NCI-H82 (cell line): ENCODE measurements at regions not wholly inside any gene's neighbourhood (a gene's known extent, or its start where the extent isn't known, plus 50 kb on each side); places are given as distances from the start of the nearest gene placed in this dataset.
A peak's percentile ranks its signal among the peaks of the same experiment; 100 is the strongest.
"Not testable (repeated sequence)": the region's sequence is repeated elsewhere in the genome, so short reads cannot be mapped to it uniquely, and the experiment has no call there.

Experiments
- DNase-seq: peaks from one replicate; lab custom pipeline; 2025; lab: John Stamatoyannopoulos, UW

DNA sequence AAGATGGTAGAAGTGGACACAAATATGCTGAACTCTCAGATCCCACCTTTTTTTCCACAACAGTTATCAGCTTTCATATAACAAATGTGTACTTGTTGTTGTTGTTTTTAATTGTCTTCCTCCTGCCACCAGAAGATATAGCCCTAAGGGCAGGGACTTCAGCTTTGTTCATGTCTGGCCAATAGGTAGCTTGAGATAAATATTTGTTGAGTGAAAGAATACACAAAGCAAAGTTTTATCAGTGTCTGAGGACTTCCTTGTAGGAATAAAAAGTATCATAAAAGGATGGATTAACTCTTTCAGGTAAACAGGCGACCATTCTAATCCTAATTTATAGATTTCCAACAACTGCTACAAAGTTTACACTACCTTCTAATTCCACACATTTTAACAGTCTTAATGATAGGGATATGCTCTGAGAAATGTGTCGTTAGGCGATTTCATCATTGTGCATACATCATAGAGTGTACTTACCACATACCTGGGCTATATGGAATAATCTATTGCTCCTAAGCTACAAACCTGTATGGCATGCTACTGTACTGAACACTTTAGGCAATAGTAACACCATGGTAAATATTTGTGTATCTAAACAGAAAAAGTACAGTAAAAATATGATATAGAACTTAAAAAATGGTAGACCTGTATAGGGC is 186.1 kb downstream of the ATOH1 start:
- DNase-seq: no peak

DNA sequence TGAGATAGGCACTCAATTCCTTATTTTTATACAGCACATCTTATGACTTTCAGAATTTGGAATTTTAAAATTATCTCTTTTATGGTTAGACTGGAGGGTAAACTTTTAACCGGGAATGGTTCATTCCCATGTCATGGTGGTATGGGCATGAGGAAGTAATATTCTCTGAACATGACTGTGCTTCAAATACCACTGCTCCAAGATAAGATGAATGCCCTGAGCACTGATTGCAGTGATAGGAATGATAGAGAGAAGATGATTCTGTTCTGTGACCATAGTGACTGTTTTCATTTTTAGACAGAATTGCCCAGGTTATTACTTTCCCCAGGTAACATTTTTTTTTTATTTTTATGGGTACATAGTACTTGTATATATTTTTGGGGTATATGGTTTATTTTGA is 187.4 kb downstream of the ATOH1 start:
- DNase-seq: no peak

DNA sequence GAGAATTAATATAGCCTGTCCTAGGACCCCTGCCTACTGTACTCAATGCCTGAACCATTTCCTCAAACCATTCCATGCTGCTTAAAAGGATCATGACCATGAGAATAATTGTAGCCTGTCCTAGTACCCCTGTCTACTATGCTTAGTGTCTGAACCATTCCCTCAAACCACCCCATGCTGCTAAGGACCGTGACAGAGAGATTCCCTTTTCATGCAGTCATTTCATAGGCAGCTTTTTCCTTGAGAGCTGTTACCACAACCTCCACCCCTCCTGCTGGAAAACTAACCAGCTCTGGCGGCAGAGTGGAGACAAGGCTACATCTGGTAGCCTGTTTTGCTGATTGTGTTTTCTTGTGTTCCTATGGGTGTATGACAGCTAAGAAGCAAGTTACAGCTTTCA is 174.9 kb upstream of the SMARCAD1 start:
- peak; percentile 4 for DNase-seq

DNA sequence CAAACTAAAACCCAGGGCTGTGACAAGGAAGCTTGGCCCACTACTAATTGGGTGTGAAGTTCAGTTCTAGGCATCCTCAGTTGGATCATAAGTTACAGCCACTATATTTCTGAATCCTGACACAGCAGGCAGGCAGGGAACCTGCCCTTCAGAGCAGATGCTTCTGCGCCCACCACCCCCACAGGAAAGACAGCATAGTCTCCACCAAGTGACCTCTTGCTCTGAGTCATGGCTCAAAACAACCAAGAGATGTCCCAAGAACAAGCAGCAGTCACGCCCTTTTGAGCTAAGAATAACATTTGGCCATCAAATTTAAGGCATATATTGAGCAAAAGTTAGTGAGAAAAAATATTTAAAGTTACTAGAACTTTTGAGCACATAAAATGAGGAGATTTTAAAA is 170.7 kb upstream of the SMARCAD1 start:
- no peak for DNase-seq

DNA sequence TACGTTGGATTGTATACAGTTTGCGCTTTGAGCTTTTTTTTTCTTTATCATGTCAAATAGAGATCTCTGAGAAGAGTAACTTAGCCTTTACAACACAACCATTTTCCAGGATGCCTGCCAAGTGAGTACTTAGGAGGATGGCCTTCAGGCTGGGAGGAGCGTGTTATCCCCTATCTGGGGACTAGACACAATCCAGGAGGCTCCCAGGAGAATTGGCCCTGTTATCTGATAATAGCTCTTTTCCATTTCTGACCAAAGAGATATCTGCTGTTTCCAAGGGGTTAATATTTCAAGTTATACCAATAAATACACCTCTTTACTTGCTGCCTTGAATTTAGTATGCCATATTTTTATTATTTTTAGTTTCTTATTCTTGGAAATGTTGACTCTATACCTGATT is 169.5 kb upstream of the SMARCAD1 start:
- peak; percentile 72 for DNase-seq

DNA sequence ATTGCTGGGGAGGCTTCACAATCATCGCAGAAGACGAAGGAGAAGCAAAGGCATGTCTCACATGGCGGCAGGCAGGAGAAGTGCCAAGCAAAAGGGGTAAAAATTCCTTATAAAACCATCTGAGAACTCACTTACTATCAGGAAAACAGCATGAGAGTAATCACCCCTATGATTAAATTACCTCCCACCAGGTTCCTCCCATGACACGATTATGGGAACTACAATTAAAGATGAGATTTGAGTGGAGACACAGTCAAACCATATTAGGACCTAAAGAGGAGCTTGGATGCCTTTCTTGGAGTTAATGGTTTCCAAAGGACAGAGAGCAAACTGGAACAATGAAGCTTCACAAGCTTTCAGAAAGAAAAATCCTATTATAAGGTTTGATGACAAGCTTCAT is 168.4 kb upstream of the SMARCAD1 start:
- no peak for DNase-seq

DNA sequence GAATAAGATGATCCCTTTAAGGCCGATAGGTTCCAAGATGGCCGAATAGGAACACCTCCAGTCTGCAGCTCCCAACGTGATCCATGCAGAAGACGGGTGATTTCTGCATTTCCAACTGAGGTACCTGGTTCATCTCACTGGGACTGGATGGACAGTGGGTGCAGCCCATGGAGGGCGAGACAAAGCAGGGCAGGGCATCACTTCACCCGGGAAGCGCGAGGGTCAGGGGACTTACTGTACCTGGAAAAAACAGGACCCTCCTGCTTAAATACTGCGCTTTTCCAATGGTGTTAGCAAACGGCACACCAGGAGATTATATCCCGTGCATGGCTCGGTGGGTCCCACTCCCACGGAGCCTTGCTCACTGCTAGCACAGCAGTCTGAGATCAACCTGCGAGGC is 163.2 kb upstream of the SMARCAD1 start:
- not testable (repeated sequence) for DNase-seq

DNA sequence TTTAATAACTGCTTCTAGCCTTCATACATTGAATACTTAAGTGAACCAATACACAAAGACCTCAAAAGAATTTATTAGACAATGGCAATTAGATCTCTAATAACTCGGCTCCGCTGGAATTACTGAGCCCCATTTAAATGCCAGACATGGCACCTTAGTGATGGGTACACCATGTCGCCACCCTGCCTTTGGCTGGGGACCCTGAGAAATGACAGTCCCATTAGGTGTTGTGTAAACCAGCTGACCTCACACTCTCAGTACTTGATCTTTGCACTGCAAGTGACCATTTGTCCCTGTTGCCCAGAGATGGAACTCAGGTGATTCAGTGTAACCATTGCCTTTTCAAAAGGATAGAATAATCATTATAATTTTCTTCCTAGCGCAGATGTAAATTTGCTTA is 144.6 kb upstream of the SMARCAD1 start:
- DNase-seq: no peak

DNA sequence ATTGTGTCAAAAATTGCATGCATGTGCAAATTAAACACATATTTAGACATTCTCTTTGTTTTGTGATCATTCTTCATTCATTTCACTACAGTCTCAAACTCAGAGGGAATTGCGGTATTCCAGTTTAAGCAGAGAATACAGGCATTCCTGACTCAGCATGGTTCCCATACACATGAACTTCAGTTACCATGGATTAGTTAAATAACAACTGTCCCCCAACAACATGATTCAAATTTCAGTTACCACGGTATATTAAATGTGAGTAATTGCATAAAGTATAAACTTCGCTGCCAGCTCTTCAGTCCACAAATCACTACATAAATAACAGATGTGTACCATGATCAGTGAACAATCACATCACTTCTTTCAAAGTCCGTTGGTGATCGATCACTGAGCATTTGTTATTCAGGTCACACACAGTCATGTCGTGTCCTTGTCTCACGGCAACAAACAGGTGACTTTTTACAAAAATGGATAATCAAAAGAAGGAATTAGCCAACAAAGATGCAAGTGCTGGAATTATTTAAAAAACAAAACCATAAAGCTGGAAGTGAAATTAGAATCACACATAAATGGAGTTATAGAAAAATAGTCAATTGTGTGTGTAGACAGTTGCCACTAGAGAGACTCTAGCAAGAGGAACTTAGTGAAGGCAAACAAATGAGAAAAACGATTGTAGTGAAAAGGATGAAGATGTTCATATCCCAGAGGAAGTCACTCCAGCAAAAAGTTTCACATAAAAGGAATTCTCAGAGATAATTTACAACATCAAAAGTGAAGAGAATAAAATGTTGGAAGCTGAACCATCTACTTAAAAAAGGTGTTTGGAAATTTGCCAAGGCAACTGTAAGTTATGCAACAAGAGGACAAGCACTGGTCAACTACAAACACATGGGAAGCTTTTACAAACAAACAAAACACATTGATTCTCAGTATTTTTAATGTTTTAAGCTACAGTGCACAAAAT is 138.6 kb upstream of the SMARCAD1 start:
- no peak for DNase-seq

DNA sequence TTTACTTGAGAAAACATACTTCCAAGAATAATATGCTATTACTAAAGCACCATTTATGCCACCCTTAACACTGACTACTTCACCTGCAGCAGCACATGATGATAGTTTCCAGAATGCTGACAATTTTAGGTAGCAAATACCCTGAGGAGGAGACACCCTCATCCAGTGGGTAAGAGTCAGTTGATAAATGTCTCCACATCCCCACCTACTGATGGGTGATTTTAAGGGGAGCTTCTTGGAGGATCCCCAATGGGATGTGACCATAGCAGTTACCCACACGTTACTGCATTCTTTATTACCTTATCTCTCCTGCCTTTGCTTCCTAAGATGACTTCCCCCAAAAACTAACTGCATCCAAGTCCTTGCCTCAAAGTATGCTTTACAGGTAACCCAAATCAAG is 131.2 kb upstream of the SMARCAD1 start:
- no peak for DNase-seq

DNA sequence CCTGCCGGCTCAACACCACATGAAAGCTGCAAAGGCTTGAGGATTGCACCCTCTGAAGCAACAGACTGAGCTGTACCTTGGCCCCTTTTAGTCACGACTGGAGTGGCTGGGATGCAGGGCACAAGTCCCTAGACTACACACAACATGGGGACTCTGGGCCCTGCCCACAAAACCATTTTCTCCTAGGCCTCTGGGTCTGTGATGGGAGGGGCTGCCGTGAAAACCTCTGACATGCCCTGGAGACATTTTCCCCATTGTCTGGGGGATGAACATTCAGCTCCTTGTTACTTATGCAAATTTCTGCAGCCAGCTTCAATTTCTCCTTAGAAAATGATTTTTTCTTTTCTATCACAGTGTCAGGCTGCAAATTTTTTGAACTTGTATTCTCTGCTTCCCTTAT is 123.5 kb upstream of the SMARCAD1 start:
- DNase-seq: no peak

DNA sequence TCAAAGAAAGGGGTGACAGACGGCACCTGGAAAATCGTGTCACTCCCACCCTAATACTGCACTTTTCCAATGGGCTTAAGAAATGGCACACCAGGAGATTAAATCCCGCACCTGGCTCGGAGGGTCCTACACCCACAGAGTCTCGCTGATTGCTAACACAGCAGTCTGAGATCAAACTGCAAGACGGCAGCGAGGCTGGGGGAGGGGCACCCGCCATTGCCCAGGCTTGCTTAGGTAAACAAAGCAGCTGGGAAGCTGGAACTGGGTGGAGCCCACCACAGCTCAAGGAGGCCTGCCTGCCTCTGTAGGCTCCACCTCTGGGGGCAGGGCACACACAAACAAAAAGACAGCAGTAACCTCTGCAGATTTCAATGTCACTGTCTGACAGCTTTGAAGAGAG is 108.5 kb upstream of the SMARCAD1 start:
- DNase-seq: not testable (repeated sequence)

DNA sequence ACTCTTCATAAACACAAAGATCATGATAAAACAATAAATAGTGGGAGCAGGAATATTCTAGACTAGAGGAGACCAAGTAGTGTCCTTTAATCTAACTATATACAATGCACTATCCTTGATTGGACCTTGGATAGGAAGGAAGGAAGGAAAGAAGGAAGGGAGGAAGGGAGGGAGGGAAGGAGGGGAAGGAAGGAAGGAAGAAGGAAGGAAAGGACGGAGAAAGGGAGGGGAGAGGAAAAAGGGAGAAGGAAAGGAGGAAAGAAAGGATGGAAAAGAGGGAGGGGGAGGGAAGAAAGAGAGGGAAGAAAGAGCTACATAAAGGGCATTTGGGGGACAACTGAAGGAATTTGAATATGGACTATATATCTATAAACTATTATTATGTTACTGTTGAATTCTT is 95.0 kb upstream of the SMARCAD1 start:
- no peak for DNase-seq

DNA sequence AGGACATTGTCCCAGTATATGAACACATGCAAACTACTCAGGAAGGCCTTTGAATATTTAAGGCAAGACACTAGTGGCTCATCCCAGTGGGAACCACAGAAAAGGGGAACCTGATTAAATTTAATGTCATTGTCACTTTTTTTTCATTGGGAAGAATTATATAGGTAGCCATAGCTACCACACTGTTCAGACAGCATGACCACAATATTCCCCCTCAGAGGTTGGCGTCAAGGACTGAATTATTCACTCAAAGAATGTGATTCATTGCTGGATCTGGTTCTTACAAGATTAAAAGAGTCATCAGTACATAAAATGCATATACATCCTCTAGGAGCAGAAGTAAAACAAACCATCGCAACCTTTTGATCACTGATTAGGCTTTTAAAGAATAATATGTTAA is 92.0 kb upstream of the SMARCAD1 start:
- no peak for DNase-seq

DNA sequence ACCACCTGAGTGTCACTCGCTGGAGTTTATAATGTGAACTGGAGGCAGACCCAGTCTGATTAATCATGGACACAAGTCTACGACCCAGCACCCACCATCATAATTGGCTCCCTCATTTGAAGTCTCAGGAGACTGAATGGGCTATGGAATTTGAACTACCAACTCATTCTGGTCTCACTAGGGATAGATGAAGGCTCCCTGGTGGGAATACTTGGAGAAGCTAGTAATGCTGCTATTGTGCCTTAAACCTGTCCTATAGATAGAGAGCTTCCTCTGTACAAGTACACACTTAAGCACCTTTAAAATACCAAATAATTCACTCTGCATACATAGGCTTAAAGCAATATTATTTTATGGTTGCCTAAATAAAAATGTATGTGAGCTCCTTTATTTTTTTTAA is 90.8 kb upstream of the SMARCAD1 start:
- DNase-seq: no peak

DNA sequence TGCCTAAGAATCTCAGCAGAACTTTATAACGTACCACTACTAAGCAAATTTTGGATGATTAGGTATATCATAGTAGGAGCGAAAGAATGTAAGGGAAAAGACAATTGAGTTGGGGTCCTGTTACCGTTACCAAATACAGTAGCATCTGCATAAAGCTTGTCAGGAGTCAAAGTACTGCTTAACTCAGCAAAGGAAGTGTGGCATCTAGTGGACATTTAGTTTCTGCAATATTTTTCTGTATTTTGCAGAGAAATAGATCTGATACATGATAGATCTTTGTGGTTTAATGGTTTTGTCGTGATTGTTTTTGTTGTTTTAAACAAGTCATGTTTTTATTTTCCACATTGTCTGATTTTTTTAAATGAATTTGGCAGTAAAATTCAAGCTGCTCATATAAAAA is 81.0 kb upstream of the SMARCAD1 start:
- DNase-seq: peak; percentile 17

DNA sequence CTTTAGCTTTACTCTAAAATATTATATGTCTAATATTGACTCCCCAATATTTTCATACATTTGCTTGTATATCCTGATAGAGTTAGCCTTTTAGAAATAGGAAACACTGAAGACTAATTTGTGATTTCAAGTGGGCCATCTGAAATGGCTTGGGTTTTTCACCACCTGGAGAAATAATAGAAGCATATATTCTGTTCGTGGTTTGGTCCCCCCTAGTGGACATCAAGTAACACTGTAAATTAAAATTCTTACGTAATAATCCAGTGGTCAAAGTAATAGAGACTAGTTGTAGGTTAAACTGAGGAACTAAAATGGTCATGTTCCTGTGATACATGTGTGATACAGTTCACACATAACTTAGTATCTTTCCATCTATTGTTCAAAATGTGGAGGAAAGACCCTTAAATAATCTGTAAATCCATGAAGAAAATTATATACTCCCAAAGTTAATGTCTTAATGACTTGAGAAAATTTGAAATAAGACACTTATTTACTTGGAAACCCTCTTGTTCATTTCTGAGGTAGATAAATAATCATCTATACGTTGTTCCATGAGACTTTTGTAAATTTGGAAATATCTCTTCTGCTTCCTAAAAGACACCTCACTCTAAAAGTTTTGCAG is 79.8 kb upstream of the SMARCAD1 start:
- peak; percentile 66 for DNase-seq

DNA sequence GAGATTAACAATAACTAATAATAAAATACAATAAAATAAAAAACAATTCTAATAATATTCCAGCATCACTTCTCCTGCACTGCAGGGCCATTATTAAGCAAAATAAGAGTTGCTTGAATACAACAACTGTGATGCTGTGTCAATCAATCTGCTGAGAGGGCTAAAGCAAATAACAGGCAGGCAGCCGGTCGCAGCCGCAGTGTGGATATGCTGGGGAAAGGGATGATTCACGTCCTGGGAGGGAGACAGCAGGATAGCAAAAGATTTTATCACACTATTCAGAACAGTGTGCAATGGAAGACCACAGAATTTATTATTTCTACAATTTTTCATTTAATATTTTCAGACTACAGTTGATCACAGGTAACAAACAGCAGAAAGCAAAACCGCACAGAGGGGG is 76.5 kb upstream of the SMARCAD1 start:
- no peak for DNase-seq

DNA sequence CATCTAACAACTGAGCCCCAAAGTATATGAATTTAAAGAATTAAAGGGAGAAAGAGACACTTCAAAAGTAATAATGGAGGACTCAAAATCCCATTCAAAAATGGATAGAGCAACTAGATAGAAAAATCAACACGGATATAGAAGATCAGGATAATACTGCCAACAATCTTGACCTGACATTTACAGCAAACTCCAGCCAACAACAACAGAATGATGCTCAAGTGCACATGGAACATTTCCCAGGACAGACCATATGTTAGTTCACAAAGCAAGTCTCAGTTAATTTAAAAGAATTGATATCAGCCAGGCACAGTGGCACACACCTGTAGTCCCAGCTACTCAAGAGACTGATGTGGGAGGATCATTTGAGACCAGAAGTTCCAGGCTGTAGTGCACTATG is 72.0 kb upstream of the SMARCAD1 start:
- no peak for DNase-seq

DNA sequence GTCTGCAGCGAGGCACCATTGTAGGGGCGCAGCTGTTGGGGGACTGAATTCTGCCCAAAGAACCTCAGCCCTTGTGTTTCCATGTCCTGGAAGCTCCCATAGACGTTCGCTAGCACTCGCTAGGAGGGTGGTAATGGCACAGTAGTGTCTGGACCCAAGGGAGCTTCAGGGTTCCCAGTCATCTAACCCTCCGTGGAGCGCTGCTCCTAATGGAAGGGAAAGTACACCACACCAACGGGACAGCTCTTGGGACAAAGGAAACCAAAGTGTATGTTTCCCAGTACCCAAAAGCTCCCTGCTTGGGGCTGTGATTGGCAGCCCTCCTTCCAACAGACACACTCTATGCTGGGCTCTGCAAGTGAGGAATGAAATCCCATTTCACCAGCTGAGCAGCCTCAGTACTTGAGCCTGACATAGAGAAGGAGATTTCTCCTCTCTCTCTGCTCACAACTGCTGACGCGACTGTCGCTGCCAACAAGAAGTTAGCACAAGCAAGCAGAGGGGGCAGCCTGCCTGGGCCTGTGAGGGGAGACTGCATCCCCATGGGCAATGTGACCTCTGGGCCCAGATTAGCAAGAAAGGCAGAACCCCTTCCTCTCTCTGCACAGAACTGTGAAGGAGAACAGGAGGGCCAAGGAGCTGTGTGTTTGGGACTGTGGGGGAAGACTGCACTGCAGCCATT is 67.6 kb upstream of the SMARCAD1 start:
- no peak for DNase-seq

DNA sequence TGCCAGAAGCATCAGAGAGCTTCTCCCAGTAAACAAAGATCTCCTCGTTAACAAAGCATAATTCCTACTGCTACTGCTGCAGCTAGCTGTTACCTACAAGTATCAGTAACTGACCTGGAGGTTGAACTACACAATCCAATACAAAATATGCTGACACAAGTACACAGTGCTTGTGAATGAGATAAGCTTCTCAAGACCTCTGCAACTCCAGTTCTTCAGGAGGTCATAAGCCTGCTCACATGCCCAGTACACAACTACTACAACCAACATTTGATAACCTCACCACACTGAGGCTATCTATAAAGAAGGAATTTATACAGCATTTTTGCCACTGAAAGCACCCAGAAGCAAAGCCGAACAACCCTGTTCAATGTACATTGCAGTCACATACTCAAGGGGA is 66.7 kb upstream of the SMARCAD1 start:
- no peak for DNase-seq

DNA sequence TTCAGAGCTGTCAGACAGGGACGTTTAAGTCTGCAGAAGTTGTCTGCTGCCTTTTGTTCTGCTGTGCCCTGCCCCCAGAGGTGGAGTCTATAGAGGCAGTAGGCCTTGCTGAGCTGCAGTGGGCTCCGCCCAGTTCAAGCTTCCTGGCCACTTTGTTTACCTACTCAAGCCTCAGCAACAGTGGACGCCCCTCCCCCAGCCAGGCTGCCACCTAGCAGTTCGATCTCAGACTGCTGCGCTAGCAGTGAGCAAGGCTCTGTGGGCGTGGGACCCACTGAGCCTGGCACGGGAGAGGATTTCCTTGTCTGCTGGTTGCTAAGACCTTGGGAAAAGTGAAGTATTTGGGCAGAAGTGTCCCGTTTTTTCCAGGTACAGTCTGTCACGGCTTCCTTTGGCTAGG is 59.6 kb upstream of the SMARCAD1 start:
- peak; percentile 54 for DNase-seq

DNA sequence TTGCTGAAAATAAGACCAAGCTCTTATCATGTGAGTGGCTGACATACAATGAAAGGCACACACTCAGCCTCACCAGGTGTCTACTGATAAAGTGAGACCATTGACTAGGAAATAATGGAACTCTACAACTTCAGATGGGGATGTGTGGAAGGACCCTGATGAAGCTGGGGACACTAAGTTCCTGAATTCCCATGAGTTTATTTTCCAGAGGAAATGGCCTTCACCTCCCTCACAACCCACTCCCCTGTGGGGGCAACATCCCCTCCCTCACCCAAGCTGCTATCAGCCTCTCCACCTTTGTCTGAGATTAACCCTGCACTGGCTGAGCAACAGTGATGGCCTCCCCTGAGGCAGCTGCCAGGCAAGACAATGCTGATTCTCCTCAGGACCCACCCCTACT is 55.2 kb upstream of the SMARCAD1 start:
- DNase-seq: no peak
